CD14-positive monocyte (primary cell): ENCODE measurements at regions not wholly inside any gene's neighbourhood (a gene's known extent, or its start where the extent isn't known, plus 50 kb on each side); places are given as distances from the start of the nearest gene placed in this dataset.

Experiments
- DNase-seq, 3 donors: peaks; one replicate each; pipeline ENCODE4 v3.0.0-alpha.2; 2011 to 2022
- H2AFZ ChIP-seq: 2 replicates; pipeline ENCODE4 v1.6.0; 2012; ENCODE audit warnings: mild to moderate bottlenecking, low read depth, low read length, inconsistent platforms; ENCODE audit not compliant: insufficient read depth, poor library complexity, severe bottlenecking
- H3K27ac ChIP-seq, 2 donors: 1 replicate in 1 of 2; 2 replicates in 1 of 2; pipeline ENCODE4 v1.5.1; 2012 to 2013; ENCODE audit warnings: low read length in 2 of 2, control low read depth in 1 of 2, inconsistent platforms in 1 of 2, low read depth in 1 of 2, mild to moderate bottlenecking in 1 of 2
- H3K27me3 ChIP-seq, 2 donors: one replicate each; pipeline versions ENCODE4 v1.6.0 to v1.6.1; 2011 to 2013; ENCODE audit warnings: low read length in 2 of 2; ENCODE audit not compliant: control insufficient read depth in 2 of 2, insufficient read depth in 2 of 2
- H3K36me3 ChIP-seq, 2 donors: replicated peaks in 1 of 2; 1 replicate in 1 of 2; 2 replicates in 1 of 2; pipeline versions ENCODE4 v1.5.1 to v1.6.1; 2012 to 2013; ENCODE audit warnings: low read length in 2 of 2, control low read depth in 1 of 2, inconsistent platforms in 1 of 2, mild to moderate bottlenecking in 1 of 2; ENCODE audit not compliant: insufficient read depth in 2 of 2, control insufficient read depth in 1 of 2
- H3K4me1 ChIP-seq, 2 donors: 1 replicate in 1 of 2; 2 replicates in 1 of 2; pipeline versions ENCODE4 v1.5.1 to v1.6.1; 2012 to 2013; ENCODE audit warnings: low read length in 2 of 2, control low read depth in 1 of 2, inconsistent platforms in 1 of 2, mild to moderate bottlenecking in 1 of 2, moderate library complexity in 1 of 2; ENCODE audit not compliant: insufficient read depth in 2 of 2, control insufficient read depth in 1 of 2
- H3K4me2 ChIP-seq: replicated peaks from 2 replicates; pipeline ENCODE3; 2012; ENCODE audit warnings: low read length, moderate library complexity, mild to moderate bottlenecking; ENCODE audit not compliant: poor library complexity, severe bottlenecking; ENCODE audit errors: extremely low read depth
- H3K4me3 ChIP-seq, 3 experiments: fragments of 200-600 bp in 1 of 3; sonication (generic) in 1 of 3; replicated peaks in 1 of 3; 1 replicate in 2 of 3; 2 replicates in 1 of 3; pipeline ENCODE4 v1.5.1; 2011 to 2013; ENCODE audit warnings: low read length in 3 of 3, mild to moderate bottlenecking in 3 of 3, control low read depth in 2 of 3, low read depth in 2 of 3, inconsistent platforms in 1 of 3, moderate library complexity in 1 of 3
- H3K79me2 ChIP-seq: 2 replicates; pipeline ENCODE4 v1.6.0; 2012; ENCODE audit warnings: mild to moderate bottlenecking, control low read depth, inconsistent platforms, low read length, moderate library complexity; ENCODE audit not compliant: insufficient read depth
- H3K9ac ChIP-seq: 2 replicates; pipeline ENCODE4 v1.6.0; 2017; ENCODE audit warnings: low read length, mild to moderate bottlenecking; ENCODE audit not compliant: insufficient read depth, poor library complexity, severe bottlenecking
- H3K9me3 ChIP-seq, 2 donors: replicated peaks in 1 of 2; 1 replicate in 1 of 2; 2 replicates in 1 of 2; pipeline versions ENCODE4 v1.5.1 to v1.6.1; 2012 to 2013; ENCODE audit warnings: low read length in 2 of 2, control low read depth in 1 of 2; ENCODE audit not compliant: control insufficient read depth in 1 of 2, insufficient read depth in 1 of 2
- H4K20me1 ChIP-seq: 2 replicates; pipeline ENCODE4 v1.6.0; 2012; ENCODE audit warnings: mild to moderate bottlenecking, low read length, control low read depth, moderate library complexity; ENCODE audit not compliant: insufficient read depth
- H3K27ac Mint-ChIP-seq, 7 donors: one replicate each; pipeline ENCODE4 v1.8.0; 2020; ENCODE audit warnings: mild to moderate bottlenecking in 7 of 7, mixed read lengths in 7 of 7, moderate library complexity in 6 of 7, inconsistent platforms in 2 of 7
- H3K27me3 Mint-ChIP-seq, 3 donors: one replicate each; pipeline ENCODE4 v1.8.0; 2021 to 2022; ENCODE audit warnings: low read depth in 3 of 3, mild to moderate bottlenecking in 3 of 3, mixed read lengths in 3 of 3, moderate library complexity in 3 of 3, inconsistent platforms in 1 of 3
- H3K36me3 Mint-ChIP-seq, 2 donors: one replicate each; pipeline ENCODE4 v1.8.0; 2020; ENCODE audit warnings: mixed read lengths in 2 of 2, inconsistent platforms in 1 of 2, mild to moderate bottlenecking in 1 of 2
- H3K4me1 Mint-ChIP-seq: one replicate; pipeline ENCODE4 v1.8.0; 2020; ENCODE audit warnings: mild to moderate bottlenecking, mixed read lengths
- H3K4me3 Mint-ChIP-seq, 2 donors: one replicate each; pipeline ENCODE4 v1.8.0; 2020; ENCODE audit warnings: mild to moderate bottlenecking in 2 of 2, mixed read lengths in 2 of 2, moderate library complexity in 1 of 2
- H3K9me3 Mint-ChIP-seq, 7 donors: one replicate each; pipeline ENCODE4 v1.8.0; 2020 to 2022; ENCODE audit warnings: mixed read lengths in 7 of 7, mild to moderate bottlenecking in 6 of 7, moderate library complexity in 6 of 7, inconsistent platforms in 2 of 7
- WGBS: methylation state at CpG from one replicate; pipeline ENCODE4 v1.1.5; 2013; ENCODE audit warnings: missing lambda C conversion rate; ENCODE audit not compliant: insufficient coverage; 5-methylcytosine and 5-hydroxymethylcytosine counted together
- intact Hi-C, 2 donors: fragments of 100-400 bp; cut with micrococcal nuclease; formaldehyde crosslinking; loops; one replicate each; pipeline versions ENCODE4 v1.15.0 to v1.15.1; 2023
- TF ChIP-seq, protein P1 (sequence below): fragments of 200-600 bp; IDR thresholded peaks from one replicate; pipeline ENCODE4 v1.8.0; 2022; ENCODE audit warnings: antibody characterized with exemption, mild to moderate bottlenecking

DNA sequence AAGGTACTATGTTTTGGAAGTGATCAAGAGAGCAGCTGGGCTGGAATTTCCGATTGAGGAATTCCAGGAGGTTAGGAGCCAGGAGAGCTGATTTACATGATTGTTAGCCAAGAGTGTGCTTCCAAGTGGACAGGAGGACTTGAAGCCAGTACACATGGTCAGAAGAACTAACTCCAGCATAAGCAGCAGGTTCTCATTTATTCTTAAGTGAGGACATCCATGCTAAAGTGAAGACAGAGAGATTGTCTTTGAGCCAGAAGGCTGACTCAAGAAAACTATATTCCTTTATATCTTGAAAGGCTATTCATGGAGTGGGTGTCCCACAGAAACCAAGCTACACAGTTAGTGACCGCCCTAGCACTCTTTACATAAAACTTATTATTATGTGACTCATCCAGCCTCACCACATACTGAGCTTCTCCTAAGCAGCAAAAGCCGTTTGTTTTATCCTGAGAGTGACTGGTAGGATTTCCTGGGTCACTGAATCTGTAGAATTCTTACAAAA is 56.7 kb upstream of the SEMA3A start:
- no peaks in the 10 kb centered on the region for H3K9me3 Mint-ChIP-seq
- peaks cover 43% of the 10 kb centered on the region for H3K4me1 Mint-ChIP-seq
- peaks cover 0 to 6% (median 0%) of the 10 kb centered on the region in 3 donors for H3K27me3 Mint-ChIP-seq
- H3K4me3 Mint-ChIP-seq, result no peak overlapping the region
- 0% methylated on average over 1 of the region's 3 CpGs for WGBS
- Histone ChIP-seq H3K9me3 (no peaks in the 10 kb centered on the region), H4K20me1 (no peaks in the 10 kb centered on the region), H3K4me1 (peaks cover 31 to 38% of the 10 kb centered on the region in 2 donors), H3K4me3 (no peak overlapping the region), H2AFZ (no peak overlapping the region), H3K27ac (no peak overlapping the region), H3K79me2 (no peaks in the 10 kb centered on the region), H3K9ac (no peak overlapping the region), H3K4me2 (no peak overlapping the region), H3K27me3 (no peaks in the 10 kb centered on the region), H3K36me3 (no peaks in the 10 kb centered on the region)
- peak; percentile 15 to 32 (median 31) for DNase-seq
- peaks cover 0 to 3% of the 10 kb centered on the region in 2 donors for H3K36me3 Mint-ChIP-seq
- TF ChIP-seq, protein P1, sequence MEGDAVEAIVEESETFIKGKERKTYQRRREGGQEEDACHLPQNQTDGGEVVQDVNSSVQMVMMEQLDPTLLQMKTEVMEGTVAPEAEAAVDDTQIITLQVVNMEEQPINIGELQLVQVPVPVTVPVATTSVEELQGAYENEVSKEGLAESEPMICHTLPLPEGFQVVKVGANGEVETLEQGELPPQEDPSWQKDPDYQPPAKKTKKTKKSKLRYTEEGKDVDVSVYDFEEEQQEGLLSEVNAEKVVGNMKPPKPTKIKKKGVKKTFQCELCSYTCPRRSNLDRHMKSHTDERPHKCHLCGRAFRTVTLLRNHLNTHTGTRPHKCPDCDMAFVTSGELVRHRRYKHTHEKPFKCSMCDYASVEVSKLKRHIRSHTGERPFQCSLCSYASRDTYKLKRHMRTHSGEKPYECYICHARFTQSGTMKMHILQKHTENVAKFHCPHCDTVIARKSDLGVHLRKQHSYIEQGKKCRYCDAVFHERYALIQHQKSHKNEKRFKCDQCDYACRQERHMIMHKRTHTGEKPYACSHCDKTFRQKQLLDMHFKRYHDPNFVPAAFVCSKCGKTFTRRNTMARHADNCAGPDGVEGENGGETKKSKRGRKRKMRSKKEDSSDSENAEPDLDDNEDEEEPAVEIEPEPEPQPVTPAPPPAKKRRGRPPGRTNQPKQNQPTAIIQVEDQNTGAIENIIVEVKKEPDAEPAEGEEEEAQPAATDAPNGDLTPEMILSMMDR, result no peak
- peak overlapping the region in 3 of 7 donors; percentile 9 to 46 (median 15) for H3K27ac Mint-ChIP-seq
- intact Hi-C loops, result no loop called here

DNA sequence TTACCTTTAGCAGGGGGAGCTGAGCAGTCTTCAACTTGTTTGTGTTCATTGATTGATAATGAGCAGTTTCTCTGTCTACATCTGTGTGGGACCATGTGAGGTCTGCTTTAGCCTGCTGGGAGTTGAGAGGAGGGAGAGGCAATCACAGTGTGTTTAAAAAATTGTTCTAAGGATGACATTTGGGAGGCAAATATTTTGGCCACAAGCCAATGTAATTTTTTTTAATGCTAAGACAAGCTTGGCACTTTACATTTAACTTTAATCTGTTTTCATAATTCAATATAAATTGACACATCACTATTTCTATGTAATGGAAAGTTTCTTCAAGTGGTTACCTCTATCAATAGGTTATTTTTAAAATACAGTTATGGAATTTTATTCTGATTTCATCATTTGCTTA is 55.9 kb upstream of the SEMA3A start:
- Mint-ChIP-seq H3K4me3 (no peak overlapping the region), H3K27ac (peak overlapping the region in 6 of 7 donors; percentile 8 to 97 (median 86))

More for the DNA sequence above, 55.9 kb upstream of the SEMA3A start:
- H4K20me1 ChIP-seq, result no peaks in the 10 kb centered on the region
- no peak overlapping the region for H2AFZ ChIP-seq
- Mint-ChIP-seq H3K27me3 (peaks cover 0 to 6% (median 0%) of the 10 kb centered on the region in 3 donors), H3K36me3 (peaks cover 0 to 3% of the 10 kb centered on the region in 2 donors), H3K9me3 (peaks cover 3 to 8% (median 6%) of the 10 kb centered on the region in 7 donors), H3K4me1 (peaks cover 49% of the 10 kb centered on the region)
- H3K4me2 ChIP-seq, result no peak overlapping the region
- intact Hi-C loops, result no loop called here
- H3K79me2 ChIP-seq, result no peaks in the 10 kb centered on the region
- no peaks in the 10 kb centered on the region for H3K27me3 ChIP-seq
- TF ChIP-seq, protein P1, result no peak
- H3K9ac ChIP-seq, result no peak overlapping the region
- no peak overlapping the region for H3K4me3 ChIP-seq
- peaks cover 7 to 8% of the 10 kb centered on the region in 2 donors for H3K9me3 ChIP-seq
- no peak for DNase-seq
- H3K36me3 ChIP-seq, result no peaks in the 10 kb centered on the region
- H3K27ac ChIP-seq, result no peak overlapping the region
- peaks cover 38 to 46% of the 10 kb centered on the region in 2 donors for H3K4me1 ChIP-seq
